Adrenal gland (tissue), 5 donors: ENCODE measurements at regions not wholly inside any gene's neighbourhood (a gene's known extent, or its start where the extent isn't known, plus 50 kb on each side); places are given as distances from the start of the nearest gene placed in this dataset.

Experiments
- POLR2A ChIP-seq, 2 donors: fragments of 450-650 bp; IDR thresholded peaks; one replicate each; pipeline ENCODE4 v1.6.1; 2017; ENCODE audit warnings: antibody characterized with exemption in 2 of 2, mild to moderate bottlenecking in 2 of 2, moderate library complexity in 1 of 2
- TF ChIP-seq, protein P1 (sequence below), 6 experiments: fragments of 450-650 bp in 4 of 6; fragments of 200-600 bp in 2 of 6; sonication (generic) in 1 of 6; IDR thresholded peaks; 1 replicate in 5 of 6; 2 replicates in 1 of 6; pipeline versions ENCODE4 v1.5.1 to v1.8.0; 2016 to 2021; ENCODE audit warnings: antibody characterized with exemption in 6 of 6, mild to moderate bottlenecking in 2 of 6, moderate library complexity in 1 of 6
- donor health status: DM: no; HTN: no; CAD: no.

DNA sequence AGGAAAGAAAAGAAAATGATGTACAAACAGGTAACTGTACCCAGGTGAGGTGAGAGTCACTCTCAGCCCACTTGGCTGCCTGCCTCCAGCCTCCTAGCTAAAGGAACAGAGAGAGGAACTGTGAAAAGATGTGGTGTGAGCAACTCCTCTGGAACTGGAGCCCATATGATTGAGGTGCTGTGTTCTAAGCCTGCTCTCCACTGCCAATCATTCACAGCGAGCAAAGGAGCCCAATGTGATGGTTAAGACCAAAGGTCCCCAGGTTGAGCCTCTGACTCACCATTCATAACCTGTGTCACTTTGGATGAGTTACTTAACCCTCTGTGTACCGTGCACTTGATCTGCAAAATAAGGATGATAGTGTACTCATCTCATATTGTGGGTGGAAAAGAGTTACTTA, 868.1 kb upstream of the AUTS2 start:
- TF ChIP-seq, protein P1, sequence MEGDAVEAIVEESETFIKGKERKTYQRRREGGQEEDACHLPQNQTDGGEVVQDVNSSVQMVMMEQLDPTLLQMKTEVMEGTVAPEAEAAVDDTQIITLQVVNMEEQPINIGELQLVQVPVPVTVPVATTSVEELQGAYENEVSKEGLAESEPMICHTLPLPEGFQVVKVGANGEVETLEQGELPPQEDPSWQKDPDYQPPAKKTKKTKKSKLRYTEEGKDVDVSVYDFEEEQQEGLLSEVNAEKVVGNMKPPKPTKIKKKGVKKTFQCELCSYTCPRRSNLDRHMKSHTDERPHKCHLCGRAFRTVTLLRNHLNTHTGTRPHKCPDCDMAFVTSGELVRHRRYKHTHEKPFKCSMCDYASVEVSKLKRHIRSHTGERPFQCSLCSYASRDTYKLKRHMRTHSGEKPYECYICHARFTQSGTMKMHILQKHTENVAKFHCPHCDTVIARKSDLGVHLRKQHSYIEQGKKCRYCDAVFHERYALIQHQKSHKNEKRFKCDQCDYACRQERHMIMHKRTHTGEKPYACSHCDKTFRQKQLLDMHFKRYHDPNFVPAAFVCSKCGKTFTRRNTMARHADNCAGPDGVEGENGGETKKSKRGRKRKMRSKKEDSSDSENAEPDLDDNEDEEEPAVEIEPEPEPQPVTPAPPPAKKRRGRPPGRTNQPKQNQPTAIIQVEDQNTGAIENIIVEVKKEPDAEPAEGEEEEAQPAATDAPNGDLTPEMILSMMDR (IDR thresholded peaks at IDR 0.05) = no peak
- no peak for TF ChIP-seq POLR2A (IDR thresholded peaks at IDR 0.05)
